IPS-20b (cell line): ENCODE measurements at regions not wholly inside any gene's neighbourhood (a gene's known extent, or its start where the extent isn't known, plus 50 kb on each side); places are given as distances from the start of the nearest gene placed in this dataset.

Experiments
- H3K27ac ChIP-seq: one replicate; pipeline ENCODE4 v1.5.1; 2013; ENCODE audit warnings: low read length
- H3K27me3 ChIP-seq: 2 replicates; pipeline ENCODE4 v1.6.1; 2013; ENCODE audit warnings: mild to moderate bottlenecking, low read length, inconsistent platforms; ENCODE audit not compliant: insufficient read depth
- H3K36me3 ChIP-seq: 2 replicates; pipeline ENCODE4 v1.6.1; 2013; ENCODE audit warnings: low read depth, mild to moderate bottlenecking, inconsistent platforms, low read length, moderate library complexity; ENCODE audit not compliant: insufficient read depth
- H3K4me1 ChIP-seq: 2 replicates; pipeline ENCODE4 v1.6.1; 2013; ENCODE audit warnings: mild to moderate bottlenecking, control low read depth, inconsistent platforms, low read length, moderate library complexity; ENCODE audit not compliant: insufficient read depth
- H3K4me3 ChIP-seq: 2 replicates; pipeline ENCODE4 v1.5.1; 2013; ENCODE audit warnings: mild to moderate bottlenecking, low read length, inconsistent platforms
- H3K9ac ChIP-seq: 2 replicates; pipeline ENCODE4 v1.6.1; 2013; ENCODE audit warnings: low read depth, mild to moderate bottlenecking, inconsistent platforms, low read length, moderate library complexity
- H3K9me3 ChIP-seq: 2 replicates; pipeline ENCODE4 v1.6.1; 2013; ENCODE audit warnings: mild to moderate bottlenecking, low read depth, low read length, inconsistent platforms; ENCODE audit not compliant: insufficient read depth

DNA sequence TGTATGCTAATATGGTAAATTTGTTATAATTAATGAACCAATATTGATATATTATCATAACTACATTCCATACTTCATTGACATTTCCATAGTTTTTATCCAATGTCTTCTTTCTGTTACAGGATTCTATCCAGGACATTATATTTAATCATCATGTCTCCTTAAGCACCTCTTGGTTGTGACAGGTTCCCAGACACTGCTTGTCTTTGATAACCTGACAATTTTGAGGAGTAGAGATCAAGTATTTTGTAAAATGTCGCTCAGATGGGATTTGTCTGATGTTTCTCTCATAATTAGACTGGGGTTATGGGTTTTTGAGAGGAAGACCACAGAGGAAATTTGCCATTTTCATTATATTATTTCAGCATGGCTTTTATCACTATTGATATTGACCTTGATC, 317.4 kb downstream of the PLOD2 start:
- no peak overlapping the region for H3K9ac ChIP-seq
- H3K36me3 ChIP-seq: no peaks in the 10 kb centered on the region
- H3K4me1 ChIP-seq: no peaks in the 10 kb centered on the region
- no peaks in the 10 kb centered on the region for H3K27me3 ChIP-seq
- no peaks in the 10 kb centered on the region for H3K9me3 ChIP-seq
- no peak overlapping the region for H3K27ac ChIP-seq
- no peak overlapping the region for H3K4me3 ChIP-seq

DNA sequence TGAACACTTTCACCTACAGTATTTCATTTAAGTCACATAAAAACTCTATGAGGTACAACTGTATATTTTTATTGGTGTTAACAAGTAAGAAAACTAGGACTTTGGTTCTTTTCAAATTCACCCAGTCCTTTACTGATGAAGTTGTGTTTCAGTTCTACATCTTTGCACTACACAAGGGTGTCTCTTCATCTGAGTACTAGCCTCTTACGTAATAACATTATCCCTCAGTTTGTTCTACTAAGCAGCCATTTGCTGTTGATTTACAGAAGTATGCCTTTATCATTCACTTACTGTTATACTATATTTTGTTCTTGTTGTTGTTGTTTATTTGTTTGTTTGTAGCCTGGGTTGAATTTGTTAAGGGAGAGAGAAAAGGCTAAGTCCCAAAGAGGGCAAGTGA, 311.9 kb downstream of the PLOD2 start:
- H3K4me3 ChIP-seq: no peak overlapping the region
- no peaks in the 10 kb centered on the region for H3K4me1 ChIP-seq
- H3K9me3 ChIP-seq: no peaks in the 10 kb centered on the region
- no peaks in the 10 kb centered on the region for H3K27me3 ChIP-seq
- no peak overlapping the region for H3K27ac ChIP-seq
- no peaks in the 10 kb centered on the region for H3K36me3 ChIP-seq
- no peak overlapping the region for H3K9ac ChIP-seq

DNA sequence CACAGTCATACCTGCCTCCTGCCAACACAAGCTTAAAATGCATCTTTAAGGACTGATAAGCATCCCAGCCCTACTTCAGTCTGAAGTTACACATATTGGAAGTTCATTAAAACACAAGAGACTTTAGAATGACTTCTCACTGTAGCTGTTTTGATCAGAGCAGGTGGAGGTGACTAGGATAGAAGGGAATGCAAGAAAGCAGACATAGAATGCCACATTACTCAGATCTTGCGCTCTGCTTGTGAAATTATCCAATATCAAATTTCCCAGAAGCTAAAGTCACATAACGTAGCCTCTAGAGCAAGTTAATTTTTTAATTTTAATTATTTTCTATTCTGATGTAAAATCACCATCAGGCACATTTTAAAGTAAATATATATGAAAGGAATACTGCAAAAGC, 306.5 kb downstream of the PLOD2 start:
- H3K27me3 ChIP-seq: no peaks in the 10 kb centered on the region
- no peak overlapping the region for H3K9ac ChIP-seq
- H3K4me1 ChIP-seq: no peaks in the 10 kb centered on the region
- no peak overlapping the region for H3K27ac ChIP-seq
- H3K4me3 ChIP-seq: no peak overlapping the region
- H3K9me3 ChIP-seq: no peaks in the 10 kb centered on the region
- H3K36me3 ChIP-seq: no peaks in the 10 kb centered on the region

DNA sequence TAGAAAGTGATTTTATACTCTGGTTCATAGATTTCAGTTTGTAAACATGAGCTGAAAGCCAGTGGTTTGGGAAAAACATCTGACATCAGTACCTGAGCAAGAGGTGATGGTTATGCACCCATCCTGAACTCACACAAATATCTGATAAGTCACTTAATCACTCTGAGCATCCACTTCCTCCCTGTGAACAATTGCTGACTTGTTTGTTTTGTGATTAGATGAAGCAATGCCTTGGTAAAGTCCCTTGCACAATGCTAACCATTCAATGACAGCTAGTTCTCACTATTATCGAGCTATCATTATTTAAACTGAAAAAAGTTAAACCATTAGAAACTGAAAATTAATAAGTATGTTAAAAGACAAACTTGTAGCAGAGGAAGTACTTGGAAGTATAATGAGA, 303.0 kb downstream of the PLOD2 start:
- H3K27me3 ChIP-seq: no peaks in the 10 kb centered on the region

DNA sequence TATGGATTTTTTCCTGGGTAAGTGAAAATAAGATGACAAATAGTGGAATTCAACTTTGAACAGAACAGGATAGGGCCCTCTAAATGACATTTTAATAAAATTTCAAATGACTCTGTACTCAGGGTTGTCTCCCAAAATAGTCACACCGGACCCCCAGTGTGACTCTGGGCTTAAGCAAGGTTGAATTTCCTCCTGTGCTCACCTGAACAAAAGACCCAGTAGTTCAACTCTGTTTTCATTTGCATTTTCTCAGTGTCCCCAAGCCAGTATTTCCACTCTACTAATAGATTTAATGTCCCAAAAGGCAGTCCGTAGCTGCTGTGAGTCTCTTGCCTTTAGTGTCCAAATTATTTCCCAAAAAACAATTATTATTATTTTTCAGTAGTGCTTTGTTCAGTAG, 296.6 kb downstream of the PLOD2 start:
- Histone ChIP-seq H3K27ac (no peak overlapping the region), H3K9me3 (no peaks in the 10 kb centered on the region), H3K4me3 (no peak overlapping the region; the same call in 1 of the 2 replicates), H3K9ac (no peak overlapping the region), H3K36me3 (no peaks in the 10 kb centered on the region), H3K27me3 (no peaks in the 10 kb centered on the region), H3K4me1 (peaks cover 8% of the 10 kb centered on the region; the same call in 1 of the 2 replicates)

More for the DNA sequence above, 303.0 kb downstream of the PLOD2 start:
- no peaks in the 10 kb centered on the region for H3K36me3 ChIP-seq
- no peak overlapping the region for H3K27ac ChIP-seq
- no peak overlapping the region for H3K9ac ChIP-seq
- no peaks in the 10 kb centered on the region for H3K9me3 ChIP-seq
- H3K4me1 ChIP-seq: no peaks in the 10 kb centered on the region
- H3K4me3 ChIP-seq: no peak overlapping the region

DNA sequence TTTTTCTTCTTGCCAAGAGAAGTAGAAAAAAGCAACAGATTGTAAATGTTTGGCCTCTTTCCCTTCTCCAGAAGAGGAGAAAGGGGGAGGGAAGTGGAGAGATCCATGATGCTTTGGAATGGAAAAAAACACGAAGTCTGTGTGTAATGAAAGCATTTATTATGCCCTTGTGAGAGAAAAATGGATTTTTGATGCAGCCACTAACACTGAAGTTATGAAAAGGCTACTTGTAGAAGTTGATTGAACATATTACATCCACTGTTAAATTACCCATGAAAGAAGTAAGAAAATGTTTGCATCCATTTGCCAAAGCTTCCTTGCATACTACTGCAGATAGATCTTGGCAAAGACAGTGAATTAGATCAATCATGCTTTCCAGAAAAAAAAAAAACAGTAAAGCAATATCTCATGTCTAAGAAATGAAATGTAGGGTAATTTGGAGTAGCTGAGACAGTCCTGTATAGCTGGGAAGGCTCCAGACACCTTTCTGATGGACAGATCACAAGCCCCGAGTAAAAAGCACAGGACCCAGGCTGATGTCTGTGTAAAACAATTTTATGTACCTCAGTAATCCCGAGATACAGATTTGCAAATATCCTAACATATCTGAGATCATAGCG, 295.5 kb downstream of the PLOD2 start:
- Histone ChIP-seq H3K9ac (no peak overlapping the region), H3K9me3 (no peaks in the 10 kb centered on the region), H3K4me1 (peaks cover 8% of the 10 kb centered on the region; the same call in 1 of the 2 replicates), H3K36me3 (no peaks in the 10 kb centered on the region), H3K27me3 (no peaks in the 10 kb centered on the region), H3K4me3 (no peak overlapping the region), H3K27ac (no peak overlapping the region)

DNA sequence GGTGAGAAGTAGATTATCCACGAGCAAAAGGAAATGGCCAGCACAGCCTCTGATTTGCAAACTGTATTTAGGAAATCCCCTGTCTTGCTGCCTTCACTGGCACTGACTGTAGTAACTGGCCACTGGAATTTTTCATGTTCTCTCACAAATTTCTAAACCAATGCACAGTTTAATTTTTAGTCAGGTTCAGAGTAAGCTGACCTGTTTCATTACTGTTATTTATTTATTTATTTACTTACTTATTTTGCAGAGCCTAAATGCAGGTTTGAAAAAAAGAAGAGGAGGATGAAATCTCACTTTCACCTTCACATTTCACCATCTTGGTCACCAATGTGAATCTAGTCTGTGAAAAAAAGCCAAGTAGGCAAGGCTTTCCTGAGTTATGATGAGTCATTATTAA, 291.0 kb downstream of the PLOD2 start:
- no peaks in the 10 kb centered on the region for H3K36me3 ChIP-seq
- H3K9ac ChIP-seq: no peak overlapping the region
- H3K27me3 ChIP-seq: no peaks in the 10 kb centered on the region
- H3K4me1 ChIP-seq: no peaks in the 10 kb centered on the region
- H3K4me3 ChIP-seq: no peak overlapping the region
- no peaks in the 10 kb centered on the region for H3K9me3 ChIP-seq
- H3K27ac ChIP-seq: no peak overlapping the region

DNA sequence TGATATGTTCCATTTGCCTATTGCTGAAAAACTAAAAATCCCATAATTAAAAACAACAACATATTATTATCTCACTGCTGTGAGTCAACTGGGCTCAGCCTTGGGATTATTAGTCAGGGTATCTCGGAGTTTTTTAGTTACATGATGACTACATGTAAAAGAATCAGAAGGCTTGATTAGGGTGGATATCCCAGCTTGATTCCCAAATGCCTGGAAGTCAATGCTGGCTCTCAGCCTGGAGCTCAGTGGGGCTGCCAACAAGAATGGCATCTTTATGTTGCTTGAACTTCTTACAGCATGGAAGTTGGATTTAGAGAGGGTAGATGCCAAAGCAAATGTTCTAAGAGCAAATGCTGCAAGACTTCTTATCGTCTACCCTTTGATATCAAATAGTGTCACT, 278.5 kb downstream of the PLOD2 start:
- no peaks in the 10 kb centered on the region for H3K27me3 ChIP-seq
- no peaks in the 10 kb centered on the region for H3K9me3 ChIP-seq
- H3K4me3 ChIP-seq: no peak overlapping the region
- H3K4me1 ChIP-seq: no peaks in the 10 kb centered on the region
- no peaks in the 10 kb centered on the region for H3K36me3 ChIP-seq
- H3K9ac ChIP-seq: no peak overlapping the region
- H3K27ac ChIP-seq: no peak overlapping the region

DNA sequence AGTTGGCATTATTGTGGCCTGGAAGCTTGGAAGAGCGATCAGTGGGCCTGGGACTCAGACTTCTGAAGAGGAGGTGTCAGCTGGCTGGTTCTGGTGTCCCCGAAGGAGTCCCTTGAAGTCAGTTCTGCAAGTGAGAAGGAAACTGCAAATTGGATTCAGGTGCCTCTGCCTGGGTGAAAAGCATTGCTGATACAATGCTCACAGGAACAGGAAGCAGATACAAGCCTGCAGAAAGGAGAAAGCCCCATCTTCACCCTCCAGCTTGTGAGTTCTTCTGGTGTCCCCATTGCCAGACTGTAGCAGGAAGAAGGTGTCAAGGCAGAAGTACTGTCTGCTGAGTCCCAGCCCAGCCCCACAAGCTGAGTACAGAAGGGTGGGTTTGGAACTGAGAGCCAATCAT, 271.3 kb downstream of the PLOD2 start:
- Histone ChIP-seq H3K36me3 (no peaks in the 10 kb centered on the region), H3K27me3 (no peaks in the 10 kb centered on the region), H3K4me1 (no peaks in the 10 kb centered on the region), H3K27ac (no peak overlapping the region), H3K9ac (no peak overlapping the region), H3K4me3 (no peak overlapping the region), H3K9me3 (no peaks in the 10 kb centered on the region)

DNA sequence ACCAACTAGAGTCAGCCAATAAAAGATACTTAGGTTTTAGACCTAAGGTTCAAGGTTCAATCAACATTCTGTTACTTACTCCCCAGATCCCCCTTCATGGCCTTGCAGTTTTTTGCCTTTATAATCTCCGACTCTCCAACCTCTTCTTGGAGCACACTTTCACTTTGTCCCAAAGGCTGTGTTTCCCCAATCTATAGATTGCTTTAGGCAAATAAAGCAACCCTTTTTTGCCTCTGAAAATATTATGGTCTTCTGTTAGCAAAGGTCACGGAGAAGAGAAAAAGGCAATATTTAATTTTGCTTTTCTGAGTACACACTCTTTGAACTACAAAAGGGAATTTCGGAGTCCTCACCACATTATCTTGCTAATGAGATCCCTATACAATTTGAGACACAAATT, 268.1 kb downstream of the PLOD2 start:
- H3K9ac ChIP-seq: no peak overlapping the region
- H3K9me3 ChIP-seq: no peaks in the 10 kb centered on the region
- H3K4me3 ChIP-seq: no peak overlapping the region
- no peaks in the 10 kb centered on the region for H3K36me3 ChIP-seq
- H3K27ac ChIP-seq: no peak overlapping the region
- H3K27me3 ChIP-seq: no peaks in the 10 kb centered on the region
- H3K4me1 ChIP-seq: no peaks in the 10 kb centered on the region; the same call in 1 of the 2 replicates

DNA sequence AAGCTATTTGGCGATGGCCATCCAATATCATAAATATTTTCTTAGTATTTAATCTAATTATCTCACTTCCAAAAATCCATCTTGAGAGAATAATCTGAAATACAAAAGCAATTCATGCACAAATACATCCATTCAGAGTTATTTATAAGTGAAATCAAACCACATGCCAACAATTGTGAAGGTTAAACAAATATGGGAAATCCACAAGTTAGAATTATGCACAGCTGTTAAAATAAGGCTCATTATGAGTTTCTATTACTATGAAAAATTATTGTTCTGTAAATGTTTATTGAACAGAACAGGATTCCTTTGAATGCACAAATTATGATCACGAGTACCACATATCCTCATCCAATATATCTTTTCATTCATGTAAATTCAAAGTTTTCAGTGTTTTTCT, 267.7 kb downstream of the PLOD2 start:
- Histone ChIP-seq H3K9ac (no peak overlapping the region), H3K9me3 (no peaks in the 10 kb centered on the region), H3K36me3 (no peaks in the 10 kb centered on the region), H3K4me3 (no peak overlapping the region), H3K4me1 (peaks cover 2% of the 10 kb centered on the region; the same call in 1 of the 2 replicates), H3K27me3 (no peaks in the 10 kb centered on the region), H3K27ac (no peak overlapping the region)

DNA sequence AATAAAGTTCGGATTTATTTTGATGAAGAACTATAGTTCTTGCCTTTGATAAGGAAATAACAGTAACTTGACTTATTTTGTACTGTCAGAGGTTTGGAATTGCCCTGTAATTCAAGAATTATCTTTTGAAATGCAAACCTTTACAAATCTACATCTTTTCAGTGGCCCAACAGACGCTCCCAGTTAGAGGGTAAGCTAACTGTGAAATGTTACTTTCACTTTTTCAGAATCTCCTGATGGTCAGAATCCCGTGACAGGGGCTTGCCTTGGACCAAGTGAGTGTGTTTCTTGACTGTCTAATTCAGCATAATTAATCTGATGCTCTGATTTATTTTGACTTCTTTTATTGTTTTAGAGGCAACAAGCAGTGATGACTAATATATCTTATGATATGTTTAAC, 262.5 kb downstream of the PLOD2 start:
- Histone ChIP-seq H3K4me1 (peaks cover 13% of the 10 kb centered on the region), H3K36me3 (no peaks in the 10 kb centered on the region), H3K27ac (no peak overlapping the region), H3K4me3 (no peak overlapping the region), H3K27me3 (no peaks in the 10 kb centered on the region), H3K9ac (no peak overlapping the region), H3K9me3 (no peaks in the 10 kb centered on the region)
